ENCODE measurements at regions not wholly inside any gene's neighbourhood (a gene's known extent, or its start where the extent isn't known, plus 50 kb on each side); places are given as distances from the start of the nearest gene placed in this dataset.

DNA sequence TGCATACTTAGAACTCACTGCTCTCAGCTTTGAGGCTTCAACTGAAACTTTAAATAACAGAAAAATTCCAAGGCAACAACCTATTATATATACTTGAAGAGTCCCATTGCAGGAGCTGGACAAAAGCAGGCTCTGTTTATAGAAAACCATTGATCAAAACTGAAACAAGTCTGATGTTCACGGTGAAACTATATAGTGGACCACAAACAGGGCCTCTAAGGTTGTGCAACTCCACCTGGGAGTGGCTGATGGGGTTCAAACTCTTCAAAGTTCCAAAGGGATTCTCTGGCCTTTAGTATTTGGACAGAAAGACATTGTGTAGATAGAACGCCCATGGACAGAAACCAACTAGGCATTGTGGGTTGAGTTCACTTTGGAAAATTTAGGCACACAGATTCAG, 140.3 kb downstream of the ZC3H11B start:
- no peak overlapping the region for H3K27ac ChIP-seq (ENCODE audit: low read depth, low read length, poor library complexity, severe bottlenecking)
- no peaks in the 10 kb centered on the region for H3K4me1 ChIP-seq (ENCODE audit: insufficient read depth, low read length, poor library complexity, severe bottlenecking)
- DNase-seq (ENCODE audit: low spot score) = no peak
- intact Hi-C loops (cut with micrococcal nuclease; ENCODE audit: unreplicated experiment) = no loop called here
- H3K27me3 ChIP-seq (replicated peaks; ENCODE audit: insufficient read depth, low read depth, low read length, poor library complexity) = peaks cover 7% of the 10 kb centered on the region
- BruUV-seq (replicated peaks) = no TSS peak
- H3K36me3 ChIP-seq (ENCODE audit: insufficient read depth, low read length, poor library complexity, severe bottlenecking) = no peaks in the 10 kb centered on the region
- POLR2A ChIA-PET (ENCODE audit: low non-redundant PET) = no interaction called here
- TF ChIP-seq, protein P1, sequence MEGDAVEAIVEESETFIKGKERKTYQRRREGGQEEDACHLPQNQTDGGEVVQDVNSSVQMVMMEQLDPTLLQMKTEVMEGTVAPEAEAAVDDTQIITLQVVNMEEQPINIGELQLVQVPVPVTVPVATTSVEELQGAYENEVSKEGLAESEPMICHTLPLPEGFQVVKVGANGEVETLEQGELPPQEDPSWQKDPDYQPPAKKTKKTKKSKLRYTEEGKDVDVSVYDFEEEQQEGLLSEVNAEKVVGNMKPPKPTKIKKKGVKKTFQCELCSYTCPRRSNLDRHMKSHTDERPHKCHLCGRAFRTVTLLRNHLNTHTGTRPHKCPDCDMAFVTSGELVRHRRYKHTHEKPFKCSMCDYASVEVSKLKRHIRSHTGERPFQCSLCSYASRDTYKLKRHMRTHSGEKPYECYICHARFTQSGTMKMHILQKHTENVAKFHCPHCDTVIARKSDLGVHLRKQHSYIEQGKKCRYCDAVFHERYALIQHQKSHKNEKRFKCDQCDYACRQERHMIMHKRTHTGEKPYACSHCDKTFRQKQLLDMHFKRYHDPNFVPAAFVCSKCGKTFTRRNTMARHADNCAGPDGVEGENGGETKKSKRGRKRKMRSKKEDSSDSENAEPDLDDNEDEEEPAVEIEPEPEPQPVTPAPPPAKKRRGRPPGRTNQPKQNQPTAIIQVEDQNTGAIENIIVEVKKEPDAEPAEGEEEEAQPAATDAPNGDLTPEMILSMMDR (conservative IDR thresholded peaks at IDR 0.05; ENCODE audit: low read depth, low read length) = no peak
- TF ChIP-seq EZH2 (IDR thresholded peaks at IDR 0.05; ENCODE audit: borderline replicate concordance, low read depth, low read length, poor library complexity, severe bottlenecking) = no peak
- H3K4me3 ChIP-seq (ENCODE audit: low read depth, low read length, poor library complexity, severe bottlenecking) = no peak overlapping the region
- H3K9me3 ChIP-seq (ENCODE audit: low read depth, low read length, poor library complexity, severe bottlenecking) = no peaks in the 10 kb centered on the region
- CTCF ChIA-PET = no interaction called here

DNA sequence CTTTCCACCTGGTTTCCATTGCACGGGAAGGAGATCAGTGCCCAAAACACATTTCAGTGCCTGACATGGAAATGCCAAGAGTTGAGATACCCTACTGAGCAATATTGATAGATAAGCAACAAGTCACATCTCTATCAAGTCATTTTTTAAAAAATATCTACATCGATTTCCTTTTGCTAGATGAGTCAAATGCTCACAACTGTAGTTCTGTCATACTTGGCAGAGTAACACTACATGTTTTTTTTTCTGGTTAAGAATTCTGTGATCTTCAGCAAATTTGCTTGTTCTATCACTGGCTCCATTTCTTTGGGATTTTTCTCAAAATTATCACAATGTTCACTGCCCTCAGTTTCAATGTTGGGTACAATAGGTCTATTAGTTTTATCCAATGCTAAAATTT, 145.4 kb downstream of the ZC3H11B start:
- Histone ChIP-seq H3K36me3 (ENCODE audit: insufficient read depth, low read length, poor library complexity, severe bottlenecking) (no peaks in the 10 kb centered on the region), H3K4me1 (ENCODE audit: insufficient read depth, low read length, poor library complexity, severe bottlenecking) (no peaks in the 10 kb centered on the region), H3K27me3 (replicated peaks; ENCODE audit: insufficient read depth, low read depth, low read length, poor library complexity) (peaks cover 24% of the 10 kb centered on the region), H3K9me3 (ENCODE audit: low read depth, low read length, poor library complexity, severe bottlenecking) (no peaks in the 10 kb centered on the region), H3K4me3 (ENCODE audit: low read depth, low read length, poor library complexity, severe bottlenecking) (no peak overlapping the region), H3K27ac (ENCODE audit: low read depth, low read length, poor library complexity, severe bottlenecking) (no peak overlapping the region)
- TF ChIP-seq, protein P1 (conservative IDR thresholded peaks at IDR 0.05; ENCODE audit: low read depth, low read length) = no peak
- TF ChIP-seq EZH2 (IDR thresholded peaks at IDR 0.05; ENCODE audit: borderline replicate concordance, low read depth, low read length, poor library complexity, severe bottlenecking) = no peak
- CTCF ChIA-PET = no interaction called here
- intact Hi-C loops (cut with micrococcal nuclease; ENCODE audit: unreplicated experiment) = no loop called here
- no TSS peak for BruUV-seq (replicated peaks)
- POLR2A ChIA-PET (ENCODE audit: low non-redundant PET) = no interaction called here
- no peak for DNase-seq (ENCODE audit: low spot score)

DNA sequence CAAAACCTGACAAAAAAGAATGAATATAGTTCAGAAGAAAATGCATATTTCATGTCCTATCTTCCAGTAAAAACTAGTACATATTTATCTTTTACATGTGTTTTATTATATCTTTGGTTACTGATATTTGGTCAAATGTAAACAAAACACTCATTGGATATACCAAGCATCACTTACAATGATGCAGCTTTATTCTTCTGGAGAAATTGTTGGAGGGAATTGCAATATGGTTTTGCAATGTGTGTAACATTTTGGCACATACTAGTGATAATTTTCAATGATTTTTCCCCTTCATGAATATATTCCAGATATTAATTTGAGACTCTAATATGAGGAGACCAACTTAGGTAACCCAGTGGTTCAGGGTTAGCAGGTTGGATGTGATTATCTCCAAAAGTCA, 146.1 kb downstream of the ZC3H11B start:
- Histone ChIP-seq H3K27ac (ENCODE audit: low read depth, low read length, poor library complexity, severe bottlenecking) (no peak overlapping the region), H3K9me3 (ENCODE audit: low read depth, low read length, poor library complexity, severe bottlenecking) (no peaks in the 10 kb centered on the region), H3K4me3 (ENCODE audit: low read depth, low read length, poor library complexity, severe bottlenecking) (no peak overlapping the region), H3K36me3 (ENCODE audit: insufficient read depth, low read length, poor library complexity, severe bottlenecking) (no peaks in the 10 kb centered on the region), H3K4me1 (ENCODE audit: insufficient read depth, low read length, poor library complexity, severe bottlenecking) (no peaks in the 10 kb centered on the region), H3K27me3 (replicated peaks; ENCODE audit: insufficient read depth, low read depth, low read length, poor library complexity) (peaks cover 26% of the 10 kb centered on the region)
- CTCF ChIA-PET = no interaction called here
- POLR2A ChIA-PET (ENCODE audit: low non-redundant PET) = no interaction called here
- BruUV-seq (replicated peaks) = no TSS peak
- no peak for TF ChIP-seq EZH2 (IDR thresholded peaks at IDR 0.05; ENCODE audit: borderline replicate concordance, low read depth, low read length, poor library complexity, severe bottlenecking)
- TF ChIP-seq, protein P1 (conservative IDR thresholded peaks at IDR 0.05; ENCODE audit: low read depth, low read length) = no peak
- intact Hi-C loops (cut with micrococcal nuclease; ENCODE audit: unreplicated experiment) = no loop called here
- no peak for DNase-seq (ENCODE audit: low spot score)
